ENCODE measurements at regions not wholly inside any gene's neighbourhood (a gene's known extent, or its start where the extent isn't known, plus 50 kb on each side); places are given as distances from the start of the nearest gene placed in this dataset.

DNA sequence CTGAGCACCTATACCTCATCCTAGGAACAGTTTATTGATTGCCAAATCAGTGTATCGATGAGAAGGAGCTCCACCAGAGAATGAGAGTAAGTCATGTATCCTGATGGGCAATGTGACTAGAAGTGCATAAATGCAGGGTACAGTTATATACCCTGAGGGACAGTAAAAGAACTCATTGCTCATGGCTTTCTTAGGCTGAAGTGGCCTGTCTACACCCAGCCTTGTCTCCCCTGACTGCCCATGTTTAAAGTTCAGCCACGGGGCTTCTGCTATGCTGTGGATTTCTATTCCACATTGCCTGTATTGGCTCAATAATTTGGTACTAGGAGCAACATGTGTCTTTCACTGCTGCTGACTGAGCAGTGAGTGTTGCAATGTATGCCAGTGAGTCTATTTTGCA lies 400.4 kb upstream of the IMPG1 start:
- H3K27me3 ChIP-seq (ENCODE audit: control insufficient read depth in 1 of 2, insufficient read depth in 2 of 2, low read length in 2 of 2): no peaks in the 10 kb centered on the region
- no peaks in the 10 kb centered on the region for H3K36me3 ChIP-seq (ENCODE audit: insufficient read depth, low read length)
- H3K27me3 Mint-ChIP-seq: no peaks in the 10 kb centered on the region
- ChIA-PET CTCF (no interaction called here), POLR2A (no interaction called here)
- ATAC-seq (ENCODE audit: poor library complexity) (no peak), DNase-seq (no peak)
- H3K9me3 ChIP-seq (ENCODE audit: control insufficient read depth in 1 of 2, insufficient read depth in 1 of 2, low read length in 2 of 2): peaks cover 4 to 12% of the 10 kb centered on the region in 2 experiments
- no peak overlapping the region for H3K27ac Mint-ChIP-seq
- peaks cover 15% of the 10 kb centered on the region for H3K9me3 Mint-ChIP-seq
- H3K4me1 Mint-ChIP-seq (ENCODE audit: low read depth): no peaks in the 10 kb centered on the region
- no peak overlapping the region for H3K4me3 Mint-ChIP-seq
- no peaks in the 10 kb centered on the region for H3K36me3 Mint-ChIP-seq (ENCODE audit: low read depth)
- TF ChIP-seq, protein P1, sequence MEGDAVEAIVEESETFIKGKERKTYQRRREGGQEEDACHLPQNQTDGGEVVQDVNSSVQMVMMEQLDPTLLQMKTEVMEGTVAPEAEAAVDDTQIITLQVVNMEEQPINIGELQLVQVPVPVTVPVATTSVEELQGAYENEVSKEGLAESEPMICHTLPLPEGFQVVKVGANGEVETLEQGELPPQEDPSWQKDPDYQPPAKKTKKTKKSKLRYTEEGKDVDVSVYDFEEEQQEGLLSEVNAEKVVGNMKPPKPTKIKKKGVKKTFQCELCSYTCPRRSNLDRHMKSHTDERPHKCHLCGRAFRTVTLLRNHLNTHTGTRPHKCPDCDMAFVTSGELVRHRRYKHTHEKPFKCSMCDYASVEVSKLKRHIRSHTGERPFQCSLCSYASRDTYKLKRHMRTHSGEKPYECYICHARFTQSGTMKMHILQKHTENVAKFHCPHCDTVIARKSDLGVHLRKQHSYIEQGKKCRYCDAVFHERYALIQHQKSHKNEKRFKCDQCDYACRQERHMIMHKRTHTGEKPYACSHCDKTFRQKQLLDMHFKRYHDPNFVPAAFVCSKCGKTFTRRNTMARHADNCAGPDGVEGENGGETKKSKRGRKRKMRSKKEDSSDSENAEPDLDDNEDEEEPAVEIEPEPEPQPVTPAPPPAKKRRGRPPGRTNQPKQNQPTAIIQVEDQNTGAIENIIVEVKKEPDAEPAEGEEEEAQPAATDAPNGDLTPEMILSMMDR (IDR thresholded peaks at IDR 0.05): no peak
- H3K4me3 ChIP-seq (ENCODE audit: low read length): no peak overlapping the region
- intact Hi-C loops (cut with DNase I, micrococcal nuclease): no loop called here
- H3K4me1 ChIP-seq (ENCODE audit: insufficient read depth, low read length): no peaks in the 10 kb centered on the region
- no peak overlapping the region for H3K27ac ChIP-seq (ENCODE audit: low read depth in 1 of 2, low read length in 2 of 2)

DNA sequence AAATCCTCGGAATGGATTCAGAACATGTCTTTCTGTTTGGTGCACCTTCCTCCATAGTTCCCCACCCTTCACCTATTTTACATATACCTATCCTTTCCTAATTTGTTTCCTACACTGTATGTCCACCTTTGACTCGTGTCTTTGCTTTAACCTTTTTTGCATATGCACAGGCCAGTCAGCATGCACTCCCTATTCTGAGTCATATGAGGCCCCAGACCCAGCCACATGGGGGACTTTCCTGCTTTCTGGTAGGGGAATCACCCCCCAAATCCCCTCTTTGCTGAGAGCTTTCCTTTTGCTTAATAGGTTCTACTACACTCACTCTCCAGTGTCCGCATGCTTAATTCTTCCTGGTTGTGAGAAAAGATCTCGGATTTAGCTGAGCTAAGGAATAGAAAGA lies 393.8 kb upstream of the IMPG1 start:
- Histone ChIP-seq H3K4me1 (ENCODE audit: insufficient read depth, low read length) (no peaks in the 10 kb centered on the region), H3K9me3 (ENCODE audit: control insufficient read depth in 1 of 2, insufficient read depth in 1 of 2, low read length in 2 of 2) (peaks cover 0 to under 1% of the 10 kb centered on the region in 2 experiments), H3K27ac (ENCODE audit: low read depth in 1 of 2, low read length in 2 of 2) (no peak overlapping the region), H3K27me3 (ENCODE audit: control insufficient read depth in 1 of 2, insufficient read depth in 2 of 2, low read length in 2 of 2) (no peaks in the 10 kb centered on the region), H3K4me3 (ENCODE audit: low read length) (no peak overlapping the region), H3K36me3 (ENCODE audit: insufficient read depth, low read length) (no peaks in the 10 kb centered on the region)
- ATAC-seq (ENCODE audit: poor library complexity) (no peak), DNase-seq (no peak)
- intact Hi-C loops (cut with DNase I, micrococcal nuclease): no loop called here
- TF ChIP-seq, protein P1 (IDR thresholded peaks at IDR 0.05): no peak
- no peaks in the 10 kb centered on the region for H3K4me1 Mint-ChIP-seq (ENCODE audit: low read depth)
- CTCF ChIA-PET: no interaction called here
- POLR2A ChIA-PET: no interaction called here
- H3K4me3 Mint-ChIP-seq: no peak overlapping the region
- H3K27ac Mint-ChIP-seq: no peak overlapping the region
- H3K36me3 Mint-ChIP-seq (ENCODE audit: low read depth): no peaks in the 10 kb centered on the region
- peaks cover 14% of the 10 kb centered on the region for H3K9me3 Mint-ChIP-seq
- H3K27me3 Mint-ChIP-seq: no peaks in the 10 kb centered on the region

DNA sequence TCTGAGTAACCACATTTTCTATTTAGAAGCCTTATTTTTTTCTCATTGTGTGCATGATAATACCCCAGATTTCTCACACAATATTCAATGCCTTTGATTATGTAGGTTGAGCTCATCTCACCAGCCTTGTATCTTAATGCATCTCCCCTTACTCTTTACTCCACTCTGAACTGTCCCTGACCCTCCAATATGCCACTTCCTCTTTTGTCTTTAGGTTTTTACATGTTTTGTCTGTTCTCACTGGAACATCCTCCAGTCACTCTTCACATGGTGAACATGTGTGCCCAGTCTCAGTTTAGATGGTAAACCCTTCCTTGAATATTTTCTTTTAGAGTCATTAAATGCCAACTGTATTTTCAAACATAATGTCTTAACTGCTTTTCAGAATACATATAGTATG lies 392.9 kb upstream of the IMPG1 start:
- Histone ChIP-seq H3K4me1 (ENCODE audit: insufficient read depth, low read length) (no peaks in the 10 kb centered on the region), H3K27me3 (ENCODE audit: control insufficient read depth in 1 of 2, insufficient read depth in 2 of 2, low read length in 2 of 2) (no peaks in the 10 kb centered on the region), H3K36me3 (ENCODE audit: insufficient read depth, low read length) (no peaks in the 10 kb centered on the region), H3K27ac (ENCODE audit: low read depth in 1 of 2, low read length in 2 of 2) (no peak overlapping the region), H3K9me3 (ENCODE audit: control insufficient read depth in 1 of 2, insufficient read depth in 1 of 2, low read length in 2 of 2) (no peaks in the 10 kb centered on the region), H3K4me3 (ENCODE audit: low read length) (no peak overlapping the region)
- ChIA-PET POLR2A (no interaction called here), CTCF (no interaction called here)
- no peak for ATAC-seq (ENCODE audit: poor library complexity)
- Mint-ChIP-seq H3K9me3 (peaks cover 8% of the 10 kb centered on the region), H3K27ac (no peak overlapping the region), H3K36me3 (ENCODE audit: low read depth) (no peaks in the 10 kb centered on the region), H3K4me1 (ENCODE audit: low read depth) (no peaks in the 10 kb centered on the region), H3K4me3 (no peak overlapping the region), H3K27me3 (no peaks in the 10 kb centered on the region)
- DNase-seq: no peak
- intact Hi-C loops (cut with DNase I, micrococcal nuclease): no loop called here
- TF ChIP-seq, protein P1 (IDR thresholded peaks at IDR 0.05): no peak

All from CD4-positive, alpha-beta T cell (primary cell).